SU-DHL-6 (cell line): ENCODE measurements at regions not wholly inside any gene's neighbourhood (a gene's known extent, or its start where the extent isn't known, plus 50 kb on each side); places are given as distances from the start of the nearest gene placed in this dataset.

Experiments used
- H2AFZ ChIP-seq: fragments of 200-600 bp; sonication (generic); 2 replicates; pipeline ENCODE4 v1.6.1; 2014; ENCODE audit warnings: low read depth, mild to moderate bottlenecking, moderate library complexity, mixed read lengths, antibody characterized with exemption, low read length; ENCODE audit not compliant: severe bottlenecking
- H3F3A ChIP-seq: fragments of 200-600 bp; shearing (Covaris generic); 2 replicates; pipeline ENCODE4 v1.6.0; 2016; ENCODE audit warnings: antibody characterized with exemption, mild to moderate bottlenecking; ENCODE audit not compliant: insufficient read depth
- H3K27ac ChIP-seq: fragments of 200-600 bp; sonication (generic); 2 replicates; pipeline ENCODE4 v1.5.1; 2016; ENCODE audit warnings: low read depth, mild to moderate bottlenecking, low read length, moderate library complexity, mixed read lengths
- H3K27me3 ChIP-seq: fragments of 200-600 bp; sonication (generic), shearing (Covaris generic); 2 replicates; pipeline ENCODE4 v1.6.0; 2014; ENCODE audit warnings: mild to moderate bottlenecking, low read length
- H3K36me3 ChIP-seq: fragments of 200-600 bp; sonication (generic); 2 replicates; pipeline ENCODE4 v1.6.1; 2014; ENCODE audit warnings: mild to moderate bottlenecking, low read length, mixed read lengths
- H3K4me2 ChIP-seq: fragments of 300-600, 200-600 bp; shearing (Covaris generic), sonication (generic); 2 replicates; pipeline ENCODE4 v1.6.0; 2014; ENCODE audit warnings: low read length, low read depth, mild to moderate bottlenecking; ENCODE audit not compliant: poor library complexity, severe bottlenecking
- H3K4me3 ChIP-seq: fragments of 200-600 bp; sonication (generic); 2 replicates; pipeline ENCODE4 v1.5.1; 2014; ENCODE audit warnings: antibody characterized with exemption, low read length, mild to moderate bottlenecking, mixed read lengths; ENCODE audit not compliant: insufficient read depth, poor library complexity, severe bottlenecking
- H3K79me2 ChIP-seq: fragments of 200-600 bp; sonication (generic); 2 replicates; pipeline ENCODE4 v1.6.1; 2014; ENCODE audit warnings: mild to moderate bottlenecking, low read length, moderate library complexity; ENCODE audit not compliant: insufficient read depth
- H3K9ac ChIP-seq: fragments of 200-600 bp; sonication (generic); 2 replicates; pipeline ENCODE4 v1.7.0; 2014; ENCODE audit warnings: mild to moderate bottlenecking, low read length
- H3K9me2 ChIP-seq: fragments of 200-600 bp; sonication (generic); replicated peaks from 2 replicates; pipeline ENCODE4 v1.6.1; 2014; ENCODE audit warnings: low read length; ENCODE audit not compliant: insufficient read depth
- H3K9me3 ChIP-seq: fragments of 200-600 bp; sonication (generic); 2 replicates; pipeline ENCODE4 v1.6.1; 2014; ENCODE audit warnings: low read length, mixed read lengths; ENCODE audit not compliant: insufficient read depth
- H4K20me1 ChIP-seq: fragments of 200-600 bp; sonication (generic); 2 replicates; pipeline ENCODE4 v1.6.1; 2014; ENCODE audit warnings: low read depth, mild to moderate bottlenecking, antibody characterized with exemption, low read length, moderate library complexity, mixed read lengths
- EZH2phosphoT487 ChIP-seq: fragments of 200-600 bp; sonication (generic), shearing (Covaris generic); conservative IDR thresholded peaks from 2 replicates; pipeline ENCODE4 v1.6.1; 2018; ENCODE audit warnings: mild to moderate bottlenecking, antibody characterized with exemption, low read length, moderate library complexity, mixed read lengths
- TF ChIP-seq, protein P1 (sequence below): fragments of 200-600 bp; sonication (generic); IDR thresholded peaks from one replicate; pipeline ENCODE4 v1.5.1; 2017; ENCODE audit warnings: antibody characterized with exemption, mild to moderate bottlenecking, low read length, moderate library complexity; ENCODE audit not compliant: insufficient read depth, poor library complexity, severe bottlenecking

- H3K27me3 ChIP-seq = no peaks in the 10 kb centered on the region
- H3K9me2 ChIP-seq = no peaks in the 10 kb centered on the region
- H3K4me2 ChIP-seq = no peak overlapping the region
- TF ChIP-seq, protein P1, sequence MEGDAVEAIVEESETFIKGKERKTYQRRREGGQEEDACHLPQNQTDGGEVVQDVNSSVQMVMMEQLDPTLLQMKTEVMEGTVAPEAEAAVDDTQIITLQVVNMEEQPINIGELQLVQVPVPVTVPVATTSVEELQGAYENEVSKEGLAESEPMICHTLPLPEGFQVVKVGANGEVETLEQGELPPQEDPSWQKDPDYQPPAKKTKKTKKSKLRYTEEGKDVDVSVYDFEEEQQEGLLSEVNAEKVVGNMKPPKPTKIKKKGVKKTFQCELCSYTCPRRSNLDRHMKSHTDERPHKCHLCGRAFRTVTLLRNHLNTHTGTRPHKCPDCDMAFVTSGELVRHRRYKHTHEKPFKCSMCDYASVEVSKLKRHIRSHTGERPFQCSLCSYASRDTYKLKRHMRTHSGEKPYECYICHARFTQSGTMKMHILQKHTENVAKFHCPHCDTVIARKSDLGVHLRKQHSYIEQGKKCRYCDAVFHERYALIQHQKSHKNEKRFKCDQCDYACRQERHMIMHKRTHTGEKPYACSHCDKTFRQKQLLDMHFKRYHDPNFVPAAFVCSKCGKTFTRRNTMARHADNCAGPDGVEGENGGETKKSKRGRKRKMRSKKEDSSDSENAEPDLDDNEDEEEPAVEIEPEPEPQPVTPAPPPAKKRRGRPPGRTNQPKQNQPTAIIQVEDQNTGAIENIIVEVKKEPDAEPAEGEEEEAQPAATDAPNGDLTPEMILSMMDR = no peak
- TF ChIP-seq EZH2phosphoT487 = no peak
- no peaks in the 10 kb centered on the region for H3F3A ChIP-seq
- H3K9ac ChIP-seq = no peak overlapping the region
- no peak overlapping the region for H2AFZ ChIP-seq
- no peak overlapping the region for H3K4me3 ChIP-seq
- H3K36me3 ChIP-seq = no peaks in the 10 kb centered on the region
- no peak overlapping the region for H3K27ac ChIP-seq
- no peaks in the 10 kb centered on the region for H3K9me3 ChIP-seq
- H4K20me1 ChIP-seq = no peaks in the 10 kb centered on the region
- no peaks in the 10 kb centered on the region for H3K79me2 ChIP-seq
Observed at GRCh38 chr1:222068937-222069336, 327.0 kb upstream of the DUSP10 start.

GRCh38 chr1:222068101-222068500, 326.2 kb upstream of the DUSP10 start:
- no peak for TF ChIP-seq EZH2phosphoT487
- TF ChIP-seq, protein P1 = no peak
- Histone ChIP-seq H4K20me1 (no peaks in the 10 kb centered on the region), H3K27ac (no peak overlapping the region), H3F3A (no peaks in the 10 kb centered on the region), H3K9ac (no peak overlapping the region), H3K27me3 (no peaks in the 10 kb centered on the region), H2AFZ (no peak overlapping the region), H3K9me3 (no peaks in the 10 kb centered on the region), H3K4me2 (no peak overlapping the region), H3K4me3 (no peak overlapping the region), H3K9me2 (no peaks in the 10 kb centered on the region), H3K36me3 (no peaks in the 10 kb centered on the region), H3K79me2 (no peaks in the 10 kb centered on the region)

- H2AFZ ChIP-seq = no peak overlapping the region
Observed at GRCh38 chr1:222066539-222066938, 324.6 kb upstream of the DUSP10 start.

More at GRCh38 chr1:222066539-222066938, 324.6 kb upstream of the DUSP10 start:
- Histone ChIP-seq H3K9me3 (no peaks in the 10 kb centered on the region), H3K4me3 (no peak overlapping the region), H3K79me2 (no peaks in the 10 kb centered on the region), H3K9ac (no peak overlapping the region), H3K27ac (no peak overlapping the region), H3K36me3 (no peaks in the 10 kb centered on the region), H3K27me3 (no peaks in the 10 kb centered on the region), H3K9me2 (no peaks in the 10 kb centered on the region), H3K4me2 (no peak overlapping the region), H4K20me1 (no peaks in the 10 kb centered on the region), H3F3A (no peaks in the 10 kb centered on the region)
- TF ChIP-seq, protein P1 = no peak
- TF ChIP-seq EZH2phosphoT487 = no peak
